H9 (cell line): ENCODE measurements at regions not wholly inside any gene's neighbourhood (a gene's known extent, or its start where the extent isn't known, plus 50 kb on each side); places are given as distances from the start of the nearest gene placed in this dataset.
A peak's percentile ranks its signal among the peaks of the same experiment; 100 is the strongest.

Experiments used
- DNase-seq: peaks from one replicate; pipeline ENCODE4 v3.0.0-alpha.2; 2017
- H2AFZ ChIP-seq: one replicate; pipeline ENCODE4 v1.6.1; 2013; ENCODE audit warnings: mild to moderate bottlenecking, low read length, control low read depth, moderate library complexity
- H2AK5ac ChIP-seq: 2 replicates; pipeline ENCODE4 v1.6.1; 2013; ENCODE audit warnings: low read length, control low read depth, mixed read lengths; ENCODE audit not compliant: insufficient read length
- H2BK120ac ChIP-seq: one replicate; pipeline ENCODE4 v1.6.1; 2013; ENCODE audit warnings: low read depth, mild to moderate bottlenecking, low read length, control low read depth, inconsistent platforms; ENCODE audit not compliant: poor library complexity, severe bottlenecking
- H2BK12ac ChIP-seq: 2 replicates; pipeline ENCODE4 v1.6.1; 2013; ENCODE audit warnings: low read length, control low read depth, mixed read lengths, low read depth; ENCODE audit not compliant: insufficient read length
- H2BK15ac ChIP-seq: 2 replicates; pipeline ENCODE4 v1.6.1; 2013; ENCODE audit warnings: low read depth, low read length, control low read depth
- H2BK20ac ChIP-seq: one replicate; pipeline ENCODE4 v1.6.1; 2013; ENCODE audit warnings: low read depth, mild to moderate bottlenecking, low read length, control low read depth, inconsistent platforms; ENCODE audit not compliant: poor library complexity, severe bottlenecking
- H2BK5ac ChIP-seq: 2 replicates; pipeline ENCODE4 v1.6.1; 2013; ENCODE audit warnings: low read length, control low read depth, mixed read lengths; ENCODE audit not compliant: insufficient read length
- H3K14ac ChIP-seq: 2 replicates; pipeline ENCODE4 v1.6.1; 2013; ENCODE audit warnings: low read length, control low read depth; ENCODE audit not compliant: insufficient read depth
- H3K18ac ChIP-seq: 2 replicates; pipeline ENCODE4 v1.6.1; 2013; ENCODE audit warnings: low read depth, mild to moderate bottlenecking, mixed read lengths, low read length, control low read depth; ENCODE audit not compliant: insufficient read length
- H3K23ac ChIP-seq: 2 replicates; pipeline ENCODE4 v1.6.1; 2013; ENCODE audit warnings: low read length, control low read depth, mixed read lengths, low read depth; ENCODE audit not compliant: insufficient read length
- H3K23me2 ChIP-seq: 2 replicates; pipeline ENCODE4 v1.6.1; 2013; ENCODE audit warnings: low read depth, mild to moderate bottlenecking, mixed read lengths, low read length, control low read depth; ENCODE audit not compliant: insufficient read length, poor library complexity, severe bottlenecking
- H3K27ac ChIP-seq: 2 replicates; pipeline ENCODE4 v1.5.1; 2013; ENCODE audit warnings: low read length, control low read depth, mixed read lengths, low read depth; ENCODE audit not compliant: insufficient read length
- H3K27me3 ChIP-seq: 2 replicates; pipeline ENCODE4 v1.6.1; 2013; ENCODE audit warnings: low read length, control low read depth, inconsistent platforms; ENCODE audit not compliant: insufficient read depth
- H3K4ac ChIP-seq: 2 replicates; pipeline ENCODE4 v1.6.1; 2013; ENCODE audit warnings: low read depth, mild to moderate bottlenecking, control low read depth, inconsistent platforms, low read length, moderate library complexity
- H3K4me1 ChIP-seq: 2 replicates; pipeline ENCODE4 v1.6.1; 2013; ENCODE audit warnings: low read length, control low read depth, inconsistent platforms; ENCODE audit not compliant: insufficient read depth
- H3K4me2 ChIP-seq: 2 replicates; pipeline ENCODE4 v1.6.1; 2013; ENCODE audit warnings: low read length, control low read depth, mixed read lengths; ENCODE audit not compliant: insufficient read length, insufficient read depth
- H3K56ac ChIP-seq: 2 replicates; pipeline ENCODE4 v1.6.1; 2013; ENCODE audit warnings: low read depth, mild to moderate bottlenecking, mixed read lengths, low read length, control low read depth; ENCODE audit not compliant: insufficient read length
- H3K79me1 ChIP-seq: 2 replicates; pipeline ENCODE4 v1.6.1; 2013; ENCODE audit warnings: low read depth, mild to moderate bottlenecking, moderate library complexity, low read length, control low read depth, inconsistent platforms; ENCODE audit not compliant: insufficient read depth, poor library complexity, severe bottlenecking
- H3K79me2 ChIP-seq: 2 replicates; pipeline ENCODE4 v1.6.1; 2013; ENCODE audit warnings: low read length, control low read depth, inconsistent platforms; ENCODE audit not compliant: insufficient read depth
- H3K9ac ChIP-seq: 2 replicates; pipeline ENCODE4 v1.6.1; 2013; ENCODE audit warnings: low read length, control low read depth, mixed read lengths; ENCODE audit not compliant: insufficient read length; ENCODE audit errors: extremely low read depth
- H3K9me3 ChIP-seq: one replicate; pipeline ENCODE4 v1.6.1; 2013; ENCODE audit warnings: low read depth, low read length, inconsistent platforms; ENCODE audit not compliant: control insufficient read depth
- H3T11ph ChIP-seq: one replicate; pipeline ENCODE4 v1.6.1; 2013; ENCODE audit warnings: mild to moderate bottlenecking, low read length, control low read depth, inconsistent platforms
- H4K20me1 ChIP-seq: one replicate; pipeline ENCODE4 v1.6.1; 2013; ENCODE audit not compliant: control insufficient read depth, insufficient read length, insufficient read depth
- H4K5ac ChIP-seq: 2 replicates; pipeline ENCODE4 v1.6.1; 2013; ENCODE audit warnings: low read depth, mild to moderate bottlenecking, mixed read lengths, low read length, control low read depth; ENCODE audit not compliant: insufficient read length
- H4K8ac ChIP-seq: replicated peaks from 2 replicates; pipeline ENCODE4 v1.6.1; 2013; ENCODE audit warnings: low read length, control low read depth, mixed read lengths, low read depth; ENCODE audit not compliant: insufficient read length
- H4K91ac ChIP-seq: 2 replicates; pipeline ENCODE4 v1.6.1; 2013; ENCODE audit warnings: low read depth, mild to moderate bottlenecking, moderate library complexity, mixed read lengths, low read length, control low read depth; ENCODE audit not compliant: insufficient read length
- H3K27ac Mint-ChIP-seq, 3 experiments: 2 replicates in 2 of 3; 3 replicates in 1 of 3; pipeline ENCODE4 v1.8.0; 2020 to 2021; ENCODE audit warnings: mixed read lengths in 3 of 3, mild to moderate bottlenecking in 1 of 3, moderate library complexity in 1 of 3
- H3K27me3 Mint-ChIP-seq: 2 replicates; pipeline ENCODE4 v1.8.0; 2021; ENCODE audit warnings: low read depth, mild to moderate bottlenecking, moderate library complexity, mixed read lengths
- H3K36me3 Mint-ChIP-seq, 3 experiments: 2 replicates in 2 of 3; 3 replicates in 1 of 3; pipeline ENCODE4 v1.8.0; 2020 to 2021; ENCODE audit warnings: low read depth in 3 of 3, mixed read lengths in 3 of 3; ENCODE audit not compliant: insufficient read depth in 1 of 3
- H3K4me1 Mint-ChIP-seq, 2 experiments: 2 replicates each; pipeline ENCODE4 v1.8.0; 2020; ENCODE audit warnings: mixed read lengths in 2 of 2
- H3K4me3 Mint-ChIP-seq, 2 experiments: 2 replicates in 1 of 2; 3 replicates in 1 of 2; pipeline ENCODE4 v1.8.0; 2020 to 2021; ENCODE audit warnings: mild to moderate bottlenecking in 2 of 2, mixed read lengths in 2 of 2, moderate library complexity in 1 of 2
- H3K9me3 Mint-ChIP-seq, 2 experiments: 2 replicates in 1 of 2; 3 replicates in 1 of 2; pipeline ENCODE4 v1.8.0; 2020; ENCODE audit warnings: mild to moderate bottlenecking in 2 of 2, mixed read lengths in 2 of 2, moderate library complexity in 1 of 2
- CTCF ChIP-seq: fragments of 200-600 bp; sonication (generic); conservative IDR thresholded peaks from 3 replicates; pipeline ENCODE4 v1.8.0; 2021; ENCODE audit warnings: antibody characterized with exemption, mild to moderate bottlenecking
- WGBS: extraction: QIAGEN DNeasy Blood & Tissue Kit; methylation state at CpG from one replicate; pipeline ENCODE4 v1.1.7; 2013; ENCODE audit warnings: missing lambda C conversion rate, low lambda C conversion rate, mixed read lengths; ENCODE audit not compliant: insufficient read length; ENCODE audit errors: extremely low coverage; 5-methylcytosine and 5-hydroxymethylcytosine counted together

GRCh38 chr15:92520914-92521623, 127.4 kb downstream of the ST8SIA2 start:
- H3K4me1 Mint-ChIP-seq = peaks cover 25 to 26% of the 10 kb centered on the region in 2 experiments
- no peak overlapping the region for H4K91ac ChIP-seq
- no peak overlapping the region for H2AK5ac ChIP-seq
- no peak overlapping the region for H2BK15ac ChIP-seq
- peaks cover 2 to 4% (median 2%) of the 10 kb centered on the region in 3 experiments; a peak in 3 of 7 replicates for H3K36me3 Mint-ChIP-seq
- no peaks in the 10 kb centered on the region for H3K4me1 ChIP-seq
- H3K9me3 Mint-ChIP-seq = no peaks in the 10 kb centered on the region
- no peak overlapping the region for H2BK5ac ChIP-seq
- H2BK12ac ChIP-seq = no peak overlapping the region
- no peak overlapping the region for H3T11ph ChIP-seq
- H3K23me2 ChIP-seq = no peaks in the 10 kb centered on the region
- H4K20me1 ChIP-seq = no peaks in the 10 kb centered on the region
- no peak overlapping the region for H3K18ac ChIP-seq
- H3K4me3 Mint-ChIP-seq = no peak overlapping the region
- H3K27me3 ChIP-seq = no peaks in the 10 kb centered on the region
- H4K5ac ChIP-seq = no peak overlapping the region
- H2AFZ ChIP-seq = no peak overlapping the region
- TF ChIP-seq CTCF = no peak
- no peak overlapping the region for H3K27ac ChIP-seq
- H3K56ac ChIP-seq = no peak overlapping the region
- DNase-seq = no peak
- peak overlapping the region in 2 of 3 experiments; percentile 13 to 38; a peak in 2 of 7 replicates for H3K27ac Mint-ChIP-seq
- no peak overlapping the region for H3K14ac ChIP-seq
- H4K8ac ChIP-seq = no peak overlapping the region
- H3K79me2 ChIP-seq = no peaks in the 10 kb centered on the region
- no peak overlapping the region for H2BK120ac ChIP-seq
- H3K9ac ChIP-seq = no peak overlapping the region
- no peak overlapping the region for H3K23ac ChIP-seq
- H3K27me3 Mint-ChIP-seq = peaks cover 1% of the 10 kb centered on the region
- no peaks in the 10 kb centered on the region for H3K9me3 ChIP-seq
- whole genome bisulfite sequencing = no CpG with 5 or more reads among the region's 2 CpGs
- H2BK20ac ChIP-seq = no peak overlapping the region
- H3K79me1 ChIP-seq = no peaks in the 10 kb centered on the region
- no peak overlapping the region for H3K4ac ChIP-seq
- no peak overlapping the region for H3K4me2 ChIP-seq
